Transverse colon (tissue), 4 donors: ENCODE measurements at regions not wholly inside any gene's neighbourhood (a gene's known extent, or its start where the extent isn't known, plus 50 kb on each side); places are given as distances from the start of the nearest gene placed in this dataset.
"Not testable (repeated sequence)": the region's sequence is repeated elsewhere in the genome, so short reads cannot be mapped to it uniquely, and the experiment has no call there.

Experiments used
- DNase-seq: peaks from one replicate; pipeline ENCODE4 v3.0.0-alpha.2; 2019
- H3K27ac ChIP-seq, 4 donors: fragments of 200-600 bp; sonication (generic); 2 replicates each; pipeline ENCODE4 v1.5.1; 2016 to 2018; ENCODE audit warnings: inconsistent platforms in 4 of 4
- H3K27me3 ChIP-seq: fragments of 200-600 bp; sonication (generic); 2 replicates; pipeline ENCODE4 v1.5.1; 2017; ENCODE audit warnings: inconsistent platforms
- H3K36me3 ChIP-seq, 4 donors: fragments of 200-600 bp; sonication (generic); 2 replicates each; pipeline ENCODE4 v1.5.1; 2017 to 2019; ENCODE audit warnings: inconsistent platforms in 4 of 4
- H3K4me1 ChIP-seq, 4 donors: fragments of 200-600 bp; sonication (generic); 2 replicates each; pipeline ENCODE4 v1.5.1; 2017 to 2020; ENCODE audit warnings: inconsistent platforms in 4 of 4
- H3K4me3 ChIP-seq, 4 donors: fragments of 200-600 bp; sonication (generic); 1 replicate in 1 of 4; 2 replicates in 3 of 4; pipeline versions ENCODE4 v1.5.1 to v1.6.1; 2017 to 2019; ENCODE audit warnings: inconsistent platforms in 4 of 4
- H3K9me3 ChIP-seq, 2 donors: fragments of 200-600 bp; sonication (generic); 2 replicates each; pipeline ENCODE4 v1.5.1; 2017 to 2019; ENCODE audit warnings: inconsistent platforms in 2 of 2
- WGBS, 2 donors: methylation state at CpG; one replicate each; pipeline ENCODE4 v1.1.5; 2018; ENCODE audit warnings: low coverage in 1 of 2; 5-methylcytosine and 5-hydroxymethylcytosine counted together
- in situ Hi-C, 4 donors: fragments of 200-750 bp; cut with MboI; loops; one replicate each; pipeline versions ENCODE4 v1.15.0 to v1.15.1; 2017; ENCODE audit warnings: low sequenced_read_pairs in 3 of 4, low pct_ligation_motif_present in 1 of 4, low pct_unique_long_range_greater_than_20kb in 1 of 4
- intact Hi-C: fragments of 100-400 bp; cut with DNase I; formaldehyde crosslinking; loops from one replicate; pipeline ENCODE4 v1.15.1; 2023; ENCODE audit warnings: low total_unique reads

DNA sequence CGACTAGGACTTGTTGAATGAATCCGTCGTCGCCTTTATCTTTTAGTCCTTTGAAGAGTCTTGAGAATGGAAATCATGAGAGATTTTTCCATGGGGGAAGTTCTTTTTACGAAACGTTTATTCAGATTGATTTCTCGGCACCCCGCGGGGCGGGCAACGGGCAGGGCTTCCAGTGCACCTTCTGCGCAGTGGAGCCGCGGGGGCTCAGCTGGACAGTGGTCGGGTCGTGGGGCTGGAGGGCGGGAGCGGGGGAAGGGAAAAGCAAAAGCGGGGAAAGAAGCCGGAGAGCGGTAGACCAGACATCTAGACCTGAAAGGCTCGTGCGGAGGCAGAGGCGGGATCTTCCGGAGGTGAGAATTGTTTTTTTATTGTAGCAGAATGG lies 103.0 kb downstream of the NBPF11 start:
- Histone ChIP-seq H3K27me3 (peaks cover 21% of the 10 kb centered on the region), H3K4me3 (peak overlapping the region in 2 of 4 donors; percentile 6 to 36)
- H3K4me1 ChIP-seq, in situ Hi-C loops, intact Hi-C loops, DNase-seq, H3K9me3 ChIP-seq, H3K27ac ChIP-seq, H3K36me3 ChIP-seq: not testable (repeated sequence)
- WGBS, 2 donors: 3 to 8% methylated on average over 5 to 25 of the region's 25 CpGs

DNA sequence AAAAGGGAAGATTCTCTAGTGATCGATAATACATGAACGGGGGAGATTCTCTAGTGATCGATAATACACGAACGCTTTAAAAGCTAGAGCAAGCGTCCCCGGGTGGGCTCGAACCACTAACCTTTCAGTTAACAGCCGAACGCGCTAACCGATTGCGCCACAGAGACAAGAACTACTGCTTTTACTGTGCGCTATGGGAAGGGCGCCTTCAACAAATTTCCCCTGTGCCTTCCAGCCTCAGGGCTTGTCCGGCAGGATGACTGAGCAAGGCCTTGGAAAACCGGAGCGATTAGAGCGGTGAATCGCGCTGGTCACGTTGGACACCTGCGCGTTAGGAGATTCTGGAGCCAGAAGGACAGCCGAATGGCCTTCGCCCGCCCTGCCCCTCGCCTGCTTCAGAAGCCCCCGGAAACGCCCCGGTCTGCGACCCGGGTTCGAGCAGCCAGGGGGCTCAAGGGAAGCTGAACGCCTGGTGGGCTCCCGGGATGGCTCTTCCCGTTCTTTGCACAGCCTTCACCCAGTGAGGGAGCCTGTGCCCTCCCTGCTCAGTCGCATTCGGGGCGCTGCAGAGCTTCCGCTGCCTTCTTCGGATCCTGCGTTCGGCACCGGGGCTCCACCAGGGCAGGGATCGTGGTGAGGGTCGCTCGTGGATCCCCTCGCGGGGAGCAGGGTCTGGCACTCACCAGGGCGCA lies 103.5 kb downstream of the NBPF11 start:
- H3K4me3 ChIP-seq: peak overlapping the region in 2 of 4 donors; percentile 6 to 36
- 21% methylated on average over 12 of the region's 51 CpGs; no CpG with 5 or more reads in 1 of the 2 donors for WGBS, 2 donors

DNA sequence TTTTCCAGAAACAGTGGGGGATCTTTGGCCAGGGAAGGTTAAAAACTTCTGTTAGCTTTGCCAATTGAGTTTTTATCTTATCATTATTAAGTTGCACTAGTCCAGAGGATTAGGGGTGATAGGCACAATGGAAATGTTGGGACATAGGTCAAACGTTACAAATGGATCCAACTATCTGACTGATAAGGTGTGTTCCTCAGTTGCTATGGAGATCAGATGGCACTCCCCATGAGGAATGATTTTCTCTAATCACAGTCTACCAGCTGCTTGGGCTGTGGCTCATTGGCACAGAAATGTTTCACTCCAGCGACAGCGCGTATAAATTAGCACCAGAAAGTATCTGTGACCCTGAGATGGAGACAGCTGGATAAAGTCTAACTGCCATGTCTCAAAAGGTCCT lies 106.2 kb downstream of the NBPF11 start:
- H3K27ac ChIP-seq, H3K4me1 ChIP-seq, H3K9me3 ChIP-seq, intact Hi-C loops, H3K4me3 ChIP-seq, H3K36me3 ChIP-seq, in situ Hi-C loops, DNase-seq: not testable (repeated sequence)
- H3K27me3 ChIP-seq: peaks cover 21% of the 10 kb centered on the region
- WGBS, 2 donors: 95% methylated on average over 3 of the region's 4 CpGs; no CpG with 5 or more reads in 1 of the 2 donors

More for the DNA sequence above, 103.5 kb downstream of the NBPF11 start:
- H3K27me3 ChIP-seq: peaks cover 21% of the 10 kb centered on the region
- intact Hi-C loops, H3K27ac ChIP-seq, H3K36me3 ChIP-seq, H3K4me1 ChIP-seq, H3K9me3 ChIP-seq, DNase-seq, in situ Hi-C loops: not testable (repeated sequence)

DNA sequence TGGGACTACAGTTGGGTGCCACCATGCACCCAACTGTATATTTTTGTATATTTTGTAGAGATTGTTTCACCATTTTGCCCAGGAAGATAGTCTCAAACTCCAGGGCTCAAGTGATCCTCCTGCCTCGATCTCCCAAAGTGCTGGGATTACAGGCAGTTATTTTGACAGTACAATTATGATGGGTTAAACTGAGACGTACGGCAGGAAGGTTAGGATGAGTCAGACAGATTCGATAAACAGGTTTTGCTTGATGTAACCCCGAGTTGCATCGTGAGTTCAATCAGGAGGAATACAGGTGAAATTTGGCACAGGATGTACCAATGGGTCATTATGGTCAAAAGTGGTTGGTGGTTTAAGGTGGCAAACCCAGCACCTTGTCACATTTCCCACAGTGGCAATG lies 107.6 kb downstream of the NBPF11 start:
- H3K27ac ChIP-seq, in situ Hi-C loops, H3K4me3 ChIP-seq, H3K4me1 ChIP-seq, DNase-seq, intact Hi-C loops, H3K9me3 ChIP-seq, H3K36me3 ChIP-seq: not testable (repeated sequence)
- 53% methylated on average over 6 of the region's 6 CpGs; no CpG with 5 or more reads in 1 of the 2 donors for WGBS, 2 donors
- peaks cover 21% of the 10 kb centered on the region for H3K27me3 ChIP-seq
